C4-2B (cell line): ENCODE measurements at regions not wholly inside any gene's neighbourhood (a gene's known extent, or its start where the extent isn't known, plus 50 kb on each side); places are given as distances from the start of the nearest gene placed in this dataset.

Experiments
- CTCF ChIP-seq: fragments of 450-650 bp; conservative IDR thresholded peaks from 2 replicates; pipeline ENCODE4 v1.5.1; 2017; ENCODE audit warnings: mild to moderate bottlenecking
- ZFX ChIP-seq: fragments of 450-650 bp; IDR thresholded peaks from 2 replicates; pipeline ENCODE4 v1.6.1; 2017

- TF ChIP-seq CTCF: no peak
- no peak for TF ChIP-seq ZFX
These were observed 114.7 kb upstream of the INTU start for GRCh38 chr4:127518046-127518445.
